Endodermal cell (in vitro differentiated cells): ENCODE measurements at regions not wholly inside any gene's neighbourhood (a gene's known extent, or its start where the extent isn't known, plus 50 kb on each side); places are given as distances from the start of the nearest gene placed in this dataset.

Experiments used
- DNase-seq: peaks from one replicate; pipeline ENCODE4 v3.0.0-alpha.2; 2017
- H3K27ac ChIP-seq: 2 replicates; pipeline ENCODE4 v1.5.1; 2013; ENCODE audit warnings: mild to moderate bottlenecking, low read depth, low read length, moderate library complexity
- H3K27me3 ChIP-seq: 2 replicates; pipeline ENCODE4 v1.6.1; 2013; ENCODE audit warnings: mild to moderate bottlenecking, low read length, moderate library complexity; ENCODE audit not compliant: insufficient read depth, control insufficient read depth, poor library complexity, severe bottlenecking
- H3K36me3 ChIP-seq: 2 replicates; pipeline ENCODE4 v1.7.0; 2013; ENCODE audit warnings: mild to moderate bottlenecking, low read length, moderate library complexity; ENCODE audit not compliant: control insufficient read depth, insufficient read depth
- H3K4me1 ChIP-seq: one replicate; pipeline ENCODE4 v1.7.0; 2013; ENCODE audit warnings: low read length; ENCODE audit not compliant: control insufficient read depth, insufficient read depth
- H3K4me3 ChIP-seq: 2 replicates; pipeline ENCODE4 v1.5.1; 2013; ENCODE audit warnings: mild to moderate bottlenecking, low read length, moderate library complexity
- H3K9ac ChIP-seq: 2 replicates; pipeline ENCODE4 v1.6.1; 2013; ENCODE audit warnings: mild to moderate bottlenecking, low read length, moderate library complexity; ENCODE audit not compliant: poor library complexity, severe bottlenecking; ENCODE audit errors: extremely low read depth
- H3K9me3 ChIP-seq: 2 replicates; pipeline ENCODE4 v1.6.1; 2013; ENCODE audit warnings: mild to moderate bottlenecking, low read length, moderate library complexity; ENCODE audit not compliant: control insufficient read depth
- H3K27ac Mint-ChIP-seq: 2 replicates; pipeline ENCODE4 v1.8.0; 2020; ENCODE audit warnings: mixed read lengths
- H3K27me3 Mint-ChIP-seq: 2 replicates; pipeline ENCODE4 v1.8.0; 2021; ENCODE audit warnings: mild to moderate bottlenecking, mixed read lengths; ENCODE audit not compliant: insufficient read depth
- H3K36me3 Mint-ChIP-seq: 2 replicates; pipeline ENCODE4 v1.8.0; 2020; ENCODE audit warnings: low read depth, mixed read lengths
- H3K4me1 Mint-ChIP-seq: 2 replicates; pipeline ENCODE4 v1.8.0; 2020; ENCODE audit warnings: mixed read lengths
- H3K4me3 Mint-ChIP-seq: 2 replicates; pipeline ENCODE4 v1.8.0; 2020; ENCODE audit warnings: mild to moderate bottlenecking, moderate library complexity, mixed read lengths
- H3K9me3 Mint-ChIP-seq: 2 replicates; pipeline ENCODE4 v1.8.0; 2020; ENCODE audit warnings: mild to moderate bottlenecking, mixed read lengths
- WGBS, 2 experiments: methylation state at CpG; one replicate each; pipeline versions ENCODE4 v1.1.5 to v1.1.7; 2013; ENCODE audit warnings: missing lambda C conversion rate in 2 of 2, mixed read lengths in 1 of 2; ENCODE audit not compliant: insufficient coverage in 1 of 2, insufficient read length in 1 of 2; 5-methylcytosine and 5-hydroxymethylcytosine counted together
- TF ChIP-seq, protein P1 (sequence below): fragments of 200-600 bp; sonication (generic); conservative IDR thresholded peaks from 2 replicates; pipeline ENCODE4 v1.5.0; 2021; ENCODE audit warnings: antibody characterized with exemption, mild to moderate bottlenecking

DNA sequence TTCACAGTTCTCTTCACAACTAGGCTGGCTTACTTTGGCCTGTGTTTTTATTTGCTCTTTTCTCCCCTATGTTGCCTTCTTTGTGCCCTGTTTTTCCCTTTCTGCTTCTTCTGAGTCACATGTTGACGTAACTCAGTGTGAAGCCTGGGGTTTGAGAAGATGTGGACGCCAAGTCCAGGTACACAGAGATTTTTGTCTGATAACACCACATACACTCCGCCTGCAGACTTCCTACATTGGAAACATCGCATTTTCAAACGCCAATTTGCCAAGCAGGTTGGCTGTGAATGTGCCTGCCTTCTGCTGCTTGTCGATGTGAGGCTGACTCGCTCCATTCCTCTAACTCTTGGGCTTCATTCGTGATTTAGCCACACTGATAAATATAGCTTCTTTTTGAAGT, 62.6 kb upstream of the FN1 start:
- Mint-ChIP-seq H3K27ac (no peak overlapping the region), H3K4me1 (peaks cover 15% of the 10 kb centered on the region), H3K27me3 (no peaks in the 10 kb centered on the region), H3K9me3 (peaks cover 22% of the 10 kb centered on the region), H3K36me3 (peaks cover 6% of the 10 kb centered on the region), H3K4me3 (no peak overlapping the region)
- H3K4me3 ChIP-seq = no peak overlapping the region
- TF ChIP-seq, protein P1, sequence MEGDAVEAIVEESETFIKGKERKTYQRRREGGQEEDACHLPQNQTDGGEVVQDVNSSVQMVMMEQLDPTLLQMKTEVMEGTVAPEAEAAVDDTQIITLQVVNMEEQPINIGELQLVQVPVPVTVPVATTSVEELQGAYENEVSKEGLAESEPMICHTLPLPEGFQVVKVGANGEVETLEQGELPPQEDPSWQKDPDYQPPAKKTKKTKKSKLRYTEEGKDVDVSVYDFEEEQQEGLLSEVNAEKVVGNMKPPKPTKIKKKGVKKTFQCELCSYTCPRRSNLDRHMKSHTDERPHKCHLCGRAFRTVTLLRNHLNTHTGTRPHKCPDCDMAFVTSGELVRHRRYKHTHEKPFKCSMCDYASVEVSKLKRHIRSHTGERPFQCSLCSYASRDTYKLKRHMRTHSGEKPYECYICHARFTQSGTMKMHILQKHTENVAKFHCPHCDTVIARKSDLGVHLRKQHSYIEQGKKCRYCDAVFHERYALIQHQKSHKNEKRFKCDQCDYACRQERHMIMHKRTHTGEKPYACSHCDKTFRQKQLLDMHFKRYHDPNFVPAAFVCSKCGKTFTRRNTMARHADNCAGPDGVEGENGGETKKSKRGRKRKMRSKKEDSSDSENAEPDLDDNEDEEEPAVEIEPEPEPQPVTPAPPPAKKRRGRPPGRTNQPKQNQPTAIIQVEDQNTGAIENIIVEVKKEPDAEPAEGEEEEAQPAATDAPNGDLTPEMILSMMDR = no peak
- no peak for DNase-seq
- peaks cover 5% of the 10 kb centered on the region for H3K4me1 ChIP-seq
- no peaks in the 10 kb centered on the region for H3K27me3 ChIP-seq
- H3K9ac ChIP-seq = no peak overlapping the region
- no peak overlapping the region for H3K27ac ChIP-seq
- WGBS, 2 experiments = 85 to 88% methylated on average over 4 to 8 of the region's 8 CpGs
- H3K36me3 ChIP-seq = no peaks in the 10 kb centered on the region
- H3K9me3 ChIP-seq = peaks cover 8% of the 10 kb centered on the region

DNA sequence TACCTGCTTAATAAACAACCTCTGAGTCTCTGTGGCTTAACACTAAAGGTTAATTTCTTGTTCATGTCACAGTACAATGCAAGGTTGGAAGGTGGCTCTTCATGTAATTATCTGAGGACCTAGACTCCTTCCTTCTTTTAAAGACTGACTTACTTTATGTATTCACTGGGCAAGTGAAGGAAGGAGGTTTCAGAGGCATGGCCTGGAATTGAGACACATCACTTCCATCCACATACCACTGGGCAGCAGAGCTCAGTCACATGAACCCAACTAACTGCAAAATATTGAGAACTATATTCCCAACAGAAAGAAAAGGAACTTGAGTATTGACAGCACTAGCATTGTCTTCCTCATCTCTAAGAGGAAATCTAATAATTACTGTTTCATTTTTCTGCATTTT, 57.5 kb upstream of the FN1 start:
- H3K27me3 Mint-ChIP-seq = no peaks in the 10 kb centered on the region
- H3K9me3 Mint-ChIP-seq = peaks cover 23% of the 10 kb centered on the region
- peaks cover 6% of the 10 kb centered on the region for H3K4me1 Mint-ChIP-seq
- H3K4me3 ChIP-seq = no peak overlapping the region
- H3K9me3 ChIP-seq = peaks cover 8% of the 10 kb centered on the region
- H3K27me3 ChIP-seq = no peaks in the 10 kb centered on the region
- no peak for DNase-seq
- H3K4me3 Mint-ChIP-seq = no peak overlapping the region
- H3K27ac Mint-ChIP-seq = no peak overlapping the region
- TF ChIP-seq, protein P1 = no peak
- H3K9ac ChIP-seq = no peak overlapping the region
- no peak overlapping the region for H3K27ac ChIP-seq
- H3K4me1 ChIP-seq = peaks cover 6% of the 10 kb centered on the region
- no peaks in the 10 kb centered on the region for H3K36me3 ChIP-seq
- H3K36me3 Mint-ChIP-seq = peaks cover 6% of the 10 kb centered on the region

DNA sequence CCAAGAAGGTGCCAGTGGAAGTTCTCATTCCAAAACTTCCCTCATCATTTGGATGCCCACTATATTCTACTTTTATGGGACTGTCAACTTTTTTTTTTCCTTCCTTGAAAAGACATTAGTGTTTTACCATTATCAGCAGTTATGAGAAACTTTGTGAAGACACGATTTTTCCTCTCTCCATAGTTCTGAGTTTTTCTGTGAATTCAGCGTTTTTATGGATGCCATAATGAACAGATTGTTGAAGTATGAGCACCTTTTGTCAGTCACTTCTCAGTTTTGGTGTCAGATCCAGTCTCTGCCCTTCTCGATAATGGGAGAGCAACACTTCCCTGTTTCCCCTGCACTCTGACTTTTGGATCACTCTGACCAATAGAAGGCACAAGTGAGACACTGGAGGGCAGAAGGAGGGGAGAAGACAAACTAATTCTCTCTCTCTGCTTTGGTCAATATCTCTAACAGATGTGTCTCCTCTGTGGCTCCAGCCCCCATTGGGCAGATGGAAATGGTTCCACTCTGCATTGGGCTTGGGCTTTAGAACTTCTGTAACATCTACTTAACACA, 53.5 kb upstream of the FN1 start:
- no peak overlapping the region for H3K27ac ChIP-seq
- no peaks in the 10 kb centered on the region for H3K36me3 Mint-ChIP-seq
- WGBS, 2 experiments = 82 to 91% methylated on average over 2 to 3 of the region's 3 CpGs
- H3K36me3 ChIP-seq = no peaks in the 10 kb centered on the region
- H3K4me3 ChIP-seq = no peak overlapping the region
- no peaks in the 10 kb centered on the region for H3K27me3 Mint-ChIP-seq
- no peak overlapping the region for H3K9ac ChIP-seq
- peaks cover 6% of the 10 kb centered on the region for H3K9me3 Mint-ChIP-seq
- DNase-seq = no peak
- no peak overlapping the region for H3K27ac Mint-ChIP-seq
- H3K4me1 Mint-ChIP-seq = peaks cover 13% of the 10 kb centered on the region
- no peaks in the 10 kb centered on the region for H3K27me3 ChIP-seq
- TF ChIP-seq, protein P1 = peak; percentile 32
- H3K9me3 ChIP-seq = no peaks in the 10 kb centered on the region
- H3K4me3 Mint-ChIP-seq = no peak overlapping the region
- H3K4me1 ChIP-seq = peaks cover 2% of the 10 kb centered on the region
